ENCODE measurements at regions not wholly inside any gene's neighbourhood (a gene's known extent, or its start where the extent isn't known, plus 50 kb on each side); places are given as distances from the start of the nearest gene placed in this dataset.

- H3K27me3 Mint-ChIP-seq (ENCODE audit: low read depth) = no peaks in the 10 kb centered on the region
- DNase-seq (ENCODE audit: low spot score) = no peak
- TF ChIP-seq, protein P1, sequence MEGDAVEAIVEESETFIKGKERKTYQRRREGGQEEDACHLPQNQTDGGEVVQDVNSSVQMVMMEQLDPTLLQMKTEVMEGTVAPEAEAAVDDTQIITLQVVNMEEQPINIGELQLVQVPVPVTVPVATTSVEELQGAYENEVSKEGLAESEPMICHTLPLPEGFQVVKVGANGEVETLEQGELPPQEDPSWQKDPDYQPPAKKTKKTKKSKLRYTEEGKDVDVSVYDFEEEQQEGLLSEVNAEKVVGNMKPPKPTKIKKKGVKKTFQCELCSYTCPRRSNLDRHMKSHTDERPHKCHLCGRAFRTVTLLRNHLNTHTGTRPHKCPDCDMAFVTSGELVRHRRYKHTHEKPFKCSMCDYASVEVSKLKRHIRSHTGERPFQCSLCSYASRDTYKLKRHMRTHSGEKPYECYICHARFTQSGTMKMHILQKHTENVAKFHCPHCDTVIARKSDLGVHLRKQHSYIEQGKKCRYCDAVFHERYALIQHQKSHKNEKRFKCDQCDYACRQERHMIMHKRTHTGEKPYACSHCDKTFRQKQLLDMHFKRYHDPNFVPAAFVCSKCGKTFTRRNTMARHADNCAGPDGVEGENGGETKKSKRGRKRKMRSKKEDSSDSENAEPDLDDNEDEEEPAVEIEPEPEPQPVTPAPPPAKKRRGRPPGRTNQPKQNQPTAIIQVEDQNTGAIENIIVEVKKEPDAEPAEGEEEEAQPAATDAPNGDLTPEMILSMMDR (IDR thresholded peaks at IDR 0.05) = no peak
- H3K4me3 Mint-ChIP-seq (ENCODE audit: unreplicated experiment) = no peak overlapping the region
- peaks cover 15% of the 10 kb centered on the region for H3K4me1 Mint-ChIP-seq (ENCODE audit: low read depth)
- no peaks in the 10 kb centered on the region for H3K36me3 Mint-ChIP-seq (ENCODE audit: low read depth)
- no peak overlapping the region for H3K27ac Mint-ChIP-seq (ENCODE audit: unreplicated experiment)
- H3K9me3 Mint-ChIP-seq (ENCODE audit: low read depth) = no peaks in the 10 kb centered on the region
Observed at GRCh38 chr1:221809091-221810029, 67.5 kb upstream of the DUSP10 start.

- Mint-ChIP-seq H3K4me1 (ENCODE audit: low read depth) (peaks cover 19% of the 10 kb centered on the region), H3K9me3 (ENCODE audit: low read depth) (no peaks in the 10 kb centered on the region), H3K27ac (ENCODE audit: unreplicated experiment) (no peak overlapping the region), H3K27me3 (ENCODE audit: low read depth) (peaks cover 1% of the 10 kb centered on the region), H3K4me3 (ENCODE audit: unreplicated experiment) (no peak overlapping the region), H3K36me3 (ENCODE audit: low read depth) (no peaks in the 10 kb centered on the region)
- no peak for DNase-seq (ENCODE audit: low spot score)
- TF ChIP-seq, protein P1 (IDR thresholded peaks at IDR 0.05) = no peak
Observed at GRCh38 chr1:221806984-221807383, 65.1 kb upstream of the DUSP10 start.

- Mint-ChIP-seq H3K36me3 (ENCODE audit: low read depth) (no peaks in the 10 kb centered on the region), H3K9me3 (ENCODE audit: low read depth) (no peaks in the 10 kb centered on the region), H3K27me3 (ENCODE audit: low read depth) (peaks cover 1% of the 10 kb centered on the region), H3K27ac (ENCODE audit: unreplicated experiment) (no peak overlapping the region), H3K4me3 (ENCODE audit: unreplicated experiment) (no peak overlapping the region), H3K4me1 (ENCODE audit: low read depth) (peaks cover 19% of the 10 kb centered on the region)
- TF ChIP-seq, protein P1 (IDR thresholded peaks at IDR 0.05) = no peak
- DNase-seq (ENCODE audit: low spot score) = no peak
Observed at GRCh38 chr1:221806236-221806635, 64.3 kb upstream of the DUSP10 start.

DNA sequence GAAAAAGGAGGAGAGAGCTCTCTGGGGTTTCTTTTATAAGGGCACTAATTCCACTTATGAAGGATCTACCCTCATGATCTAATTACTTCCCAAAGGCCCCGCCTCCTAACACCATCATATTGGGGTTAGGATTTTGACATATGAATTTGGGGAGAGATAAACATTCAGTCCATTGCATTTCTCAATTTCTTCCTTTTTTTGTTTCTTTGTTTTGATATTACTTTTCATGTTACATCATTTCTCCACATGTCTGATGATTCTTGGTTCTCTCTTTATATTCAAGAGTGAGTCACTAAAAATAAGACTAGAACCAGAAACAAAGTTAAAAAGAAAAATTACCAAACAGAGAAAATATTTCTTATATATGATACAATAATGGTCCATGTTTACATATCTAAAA, 63.2 kb upstream of the DUSP10 start:
- Mint-ChIP-seq H3K36me3 (ENCODE audit: low read depth) (no peaks in the 10 kb centered on the region), H3K27ac (ENCODE audit: unreplicated experiment) (no peak overlapping the region), H3K9me3 (ENCODE audit: low read depth) (peaks cover 2% of the 10 kb centered on the region), H3K4me1 (ENCODE audit: low read depth) (peaks cover 12% of the 10 kb centered on the region), H3K4me3 (ENCODE audit: unreplicated experiment) (no peak overlapping the region), H3K27me3 (ENCODE audit: low read depth) (peaks cover 1% of the 10 kb centered on the region)
- TF ChIP-seq, protein P1 (IDR thresholded peaks at IDR 0.05) = no peak
- no peak for DNase-seq (ENCODE audit: low spot score)

DNA sequence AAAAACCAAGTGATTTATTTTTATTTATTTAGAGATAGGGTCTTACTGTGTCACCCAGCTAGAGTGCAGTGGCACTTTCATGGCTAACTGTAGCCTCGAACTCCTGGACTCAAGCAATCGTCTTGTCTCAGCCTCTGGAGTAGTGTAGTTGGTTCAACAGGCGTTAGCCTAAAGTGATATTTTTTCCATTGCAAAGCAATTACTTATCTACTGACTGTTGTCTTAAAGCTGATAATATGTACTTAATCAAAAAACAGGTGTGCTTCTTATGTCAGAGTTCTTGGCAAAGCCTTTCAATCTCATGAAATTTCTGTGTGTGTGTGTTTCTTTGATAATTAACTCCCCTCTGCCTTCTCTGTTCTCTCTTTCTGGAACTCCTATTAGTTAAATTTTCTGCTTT, 62.4 kb upstream of the DUSP10 start:
- H3K4me1 Mint-ChIP-seq (ENCODE audit: low read depth) = peaks cover 9% of the 10 kb centered on the region

More for the DNA sequence above, 62.4 kb upstream of the DUSP10 start:
- no peak overlapping the region for H3K4me3 Mint-ChIP-seq (ENCODE audit: unreplicated experiment)
- peaks cover 8% of the 10 kb centered on the region for H3K9me3 Mint-ChIP-seq (ENCODE audit: low read depth)
- TF ChIP-seq, protein P1 (IDR thresholded peaks at IDR 0.05) = no peak
- no peak overlapping the region for H3K27ac Mint-ChIP-seq (ENCODE audit: unreplicated experiment)
- H3K27me3 Mint-ChIP-seq (ENCODE audit: low read depth) = peaks cover 1% of the 10 kb centered on the region
- DNase-seq (ENCODE audit: low spot score) = no peak
- H3K36me3 Mint-ChIP-seq (ENCODE audit: low read depth) = peaks cover 2% of the 10 kb centered on the region

All from chondrocyte (in vitro differentiated cells).